Loucy (cell line): ENCODE measurements at regions not wholly inside any gene's neighbourhood (a gene's known extent, or its start where the extent isn't known, plus 50 kb on each side); places are given as distances from the start of the nearest gene placed in this dataset.

Experiments
- H2AFZ ChIP-seq: fragments of 200-600 bp; sonication (generic); 2 replicates; pipeline ENCODE4 v1.6.0; 2016; ENCODE audit warnings: antibody characterized with exemption, mild to moderate bottlenecking, low read length, moderate library complexity
- H3F3A ChIP-seq: fragments of 200-600 bp; 2 replicates; pipeline ENCODE4 v1.6.0; 2016; ENCODE audit warnings: antibody characterized with exemption, low read depth, mild to moderate bottlenecking
- H3K27me3 ChIP-seq: fragments of 200-600 bp; sonication (generic); 2 replicates; pipeline ENCODE4 v1.6.1; 2014; ENCODE audit warnings: low read length, mild to moderate bottlenecking; ENCODE audit not compliant: insufficient read depth, poor library complexity, severe bottlenecking
- H3K36me3 ChIP-seq: fragments of 200-600 bp; sonication (generic); 2 replicates; pipeline ENCODE4 v1.6.1; 2016; ENCODE audit warnings: low read length; ENCODE audit not compliant: insufficient read depth
- H3K4me1 ChIP-seq: fragments of 200-600 bp; sonication (generic); 2 replicates; pipeline ENCODE4 v1.5.1; 2014; ENCODE audit warnings: low read length, mild to moderate bottlenecking; ENCODE audit not compliant: insufficient read depth, poor library complexity, severe bottlenecking
- H3K4me2 ChIP-seq: fragments of 200-600 bp; sonication (generic); 2 replicates; pipeline ENCODE4 v1.6.0; 2014; ENCODE audit warnings: antibody characterized with exemption, low read length, low read depth, mild to moderate bottlenecking; ENCODE audit not compliant: poor library complexity, severe bottlenecking
- H3K4me3 ChIP-seq: fragments of 200-600 bp; sonication (generic); 2 replicates; pipeline ENCODE4 v1.5.1; 2014; ENCODE audit warnings: low read length, mild to moderate bottlenecking, mixed read lengths; ENCODE audit not compliant: poor library complexity, severe bottlenecking
- H3K79me2 ChIP-seq: fragments of 200-600 bp; sonication (generic); 2 replicates; pipeline ENCODE4 v1.6.1; 2014; ENCODE audit warnings: low read length; ENCODE audit not compliant: insufficient read depth
- H3K9ac ChIP-seq: fragments of 200-600 bp; sonication (generic); 2 replicates; pipeline ENCODE4 v1.6.0; 2014; ENCODE audit warnings: mild to moderate bottlenecking, low read depth, low read length, moderate library complexity; ENCODE audit not compliant: poor library complexity, severe bottlenecking
- H3K9me2 ChIP-seq: fragments of 200-600 bp; sonication (generic); replicated peaks from 2 replicates; pipeline ENCODE4 v1.6.1; 2016; ENCODE audit warnings: low read depth, low read length, mixed read lengths
- H3K9me3 ChIP-seq: fragments of 200-600 bp; sonication (generic); 2 replicates; pipeline ENCODE4 v1.6.1; 2014; ENCODE audit warnings: mild to moderate bottlenecking, antibody characterized with exemption, low read length, low read depth; ENCODE audit not compliant: insufficient read depth
- H4K20me1 ChIP-seq: fragments of 200-600 bp; sonication (generic); 2 replicates; pipeline ENCODE4 v1.6.0; 2014; ENCODE audit warnings: antibody characterized with exemption, low read length, mild to moderate bottlenecking; ENCODE audit not compliant: insufficient read depth, poor library complexity, severe bottlenecking
- CTCF ChIP-seq: fragments of 200-600 bp; sonication (generic); conservative IDR thresholded peaks from 2 replicates; pipeline ENCODE4 v1.5.1; 2014; ENCODE audit warnings: mild to moderate bottlenecking, antibody characterized with exemption, low read length
- EZH2phosphoT487 ChIP-seq: fragments of 200-600 bp; IDR thresholded peaks from 2 replicates; pipeline ENCODE4 v1.6.1; 2018; ENCODE audit warnings: antibody characterized with exemption, mild to moderate bottlenecking, moderate library complexity, borderline replicate concordance

- no peak overlapping the region for H3K4me3 ChIP-seq
- no peaks in the 10 kb centered on the region for H3K9me3 ChIP-seq
- H2AFZ ChIP-seq: no peak overlapping the region
- H3K4me2 ChIP-seq: no peak overlapping the region
- H3K36me3 ChIP-seq: no peaks in the 10 kb centered on the region
- H3K27me3 ChIP-seq: no peaks in the 10 kb centered on the region
- no peaks in the 10 kb centered on the region for H3K4me1 ChIP-seq
- H3K9ac ChIP-seq: no peak overlapping the region
- H3K79me2 ChIP-seq: no peaks in the 10 kb centered on the region
- no peak for TF ChIP-seq EZH2phosphoT487
- TF ChIP-seq CTCF: no peak
- no peaks in the 10 kb centered on the region for H4K20me1 ChIP-seq
- H3K9me2 ChIP-seq: no peaks in the 10 kb centered on the region
- no peaks in the 10 kb centered on the region for H3F3A ChIP-seq
Observed at GRCh38 chrX:44096666-44097065, 123.5 kb upstream of the NDP start.

- H4K20me1 ChIP-seq: no peaks in the 10 kb centered on the region
Observed at GRCh38 chrX:44094821-44095530, 121.8 kb upstream of the NDP start.

GRCh38 chrX:44093431-44093830 lies 120.2 kb upstream of the NDP start:
- Histone ChIP-seq H2AFZ (no peak overlapping the region), H3K27me3 (no peaks in the 10 kb centered on the region), H3K4me2 (no peak overlapping the region), H3K9me3 (no peaks in the 10 kb centered on the region), H3K9ac (no peak overlapping the region), H3K79me2 (no peaks in the 10 kb centered on the region), H4K20me1 (no peaks in the 10 kb centered on the region), H3K4me3 (no peak overlapping the region), H3K9me2 (no peaks in the 10 kb centered on the region), H3F3A (no peaks in the 10 kb centered on the region), H3K36me3 (no peaks in the 10 kb centered on the region), H3K4me1 (no peaks in the 10 kb centered on the region)
- TF ChIP-seq CTCF: no peak
- no peak for TF ChIP-seq EZH2phosphoT487

More at GRCh38 chrX:44094821-44095530, 121.8 kb upstream of the NDP start:
- H3K27me3 ChIP-seq: no peaks in the 10 kb centered on the region
- no peak overlapping the region for H3K4me2 ChIP-seq
- no peaks in the 10 kb centered on the region for H3K79me2 ChIP-seq
- no peaks in the 10 kb centered on the region for H3K4me1 ChIP-seq
- TF ChIP-seq CTCF (no peak), EZH2phosphoT487 (no peak)
- no peaks in the 10 kb centered on the region for H3K9me2 ChIP-seq
- no peak overlapping the region for H3K4me3 ChIP-seq
- H3K36me3 ChIP-seq: no peaks in the 10 kb centered on the region
- no peaks in the 10 kb centered on the region for H3K9me3 ChIP-seq
- no peak overlapping the region for H3K9ac ChIP-seq
- no peak overlapping the region for H2AFZ ChIP-seq
- no peaks in the 10 kb centered on the region for H3F3A ChIP-seq
